Mammary epithelial cell (primary cell): ENCODE measurements at regions not wholly inside any gene's neighbourhood (a gene's known extent, or its start where the extent isn't known, plus 50 kb on each side); places are given as distances from the start of the nearest gene placed in this dataset.

Source experiments
- EZH2 ChIP-seq: IDR thresholded peaks from 2 replicates; pipeline ENCODE4 v1.6.1; 2012; ENCODE audit warnings: low read length, inconsistent platforms, borderline replicate concordance
- TF ChIP-seq, protein P1 (sequence below), 2 donors: IDR thresholded peaks in 1 of 2; conservative IDR thresholded peaks in 1 of 2; 2 replicates each; pipeline ENCODE4 v1.5.1; 2011 to 2012; ENCODE audit warnings: inconsistent platforms in 2 of 2, low read length in 2 of 2, mild to moderate bottlenecking in 2 of 2, control low read depth in 1 of 2, low read depth in 1 of 2; ENCODE audit not compliant: insufficient read depth in 1 of 2; ENCODE audit errors: extremely low read depth in 1 of 2

DNA sequence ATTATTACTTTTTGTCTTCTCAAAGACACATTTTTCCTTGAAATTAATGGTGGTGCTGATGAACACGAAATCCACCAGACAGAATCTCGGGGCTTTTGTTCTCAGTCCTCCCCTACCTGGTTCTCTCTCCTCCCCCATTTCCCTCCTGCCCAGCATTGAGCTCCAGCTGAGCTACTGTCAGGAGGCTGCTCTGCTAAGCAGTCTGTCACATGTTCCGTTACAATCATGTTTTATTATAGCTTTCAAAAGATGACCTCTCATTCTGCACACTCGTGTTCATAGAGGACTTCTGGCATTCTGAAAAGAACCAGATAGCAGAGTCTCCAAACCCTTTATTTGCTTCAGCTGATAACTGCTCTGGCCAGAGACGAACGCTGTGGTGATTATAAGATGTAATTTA, 732.5 kb upstream of the RBFOX1 start:
- TF ChIP-seq, protein P1, sequence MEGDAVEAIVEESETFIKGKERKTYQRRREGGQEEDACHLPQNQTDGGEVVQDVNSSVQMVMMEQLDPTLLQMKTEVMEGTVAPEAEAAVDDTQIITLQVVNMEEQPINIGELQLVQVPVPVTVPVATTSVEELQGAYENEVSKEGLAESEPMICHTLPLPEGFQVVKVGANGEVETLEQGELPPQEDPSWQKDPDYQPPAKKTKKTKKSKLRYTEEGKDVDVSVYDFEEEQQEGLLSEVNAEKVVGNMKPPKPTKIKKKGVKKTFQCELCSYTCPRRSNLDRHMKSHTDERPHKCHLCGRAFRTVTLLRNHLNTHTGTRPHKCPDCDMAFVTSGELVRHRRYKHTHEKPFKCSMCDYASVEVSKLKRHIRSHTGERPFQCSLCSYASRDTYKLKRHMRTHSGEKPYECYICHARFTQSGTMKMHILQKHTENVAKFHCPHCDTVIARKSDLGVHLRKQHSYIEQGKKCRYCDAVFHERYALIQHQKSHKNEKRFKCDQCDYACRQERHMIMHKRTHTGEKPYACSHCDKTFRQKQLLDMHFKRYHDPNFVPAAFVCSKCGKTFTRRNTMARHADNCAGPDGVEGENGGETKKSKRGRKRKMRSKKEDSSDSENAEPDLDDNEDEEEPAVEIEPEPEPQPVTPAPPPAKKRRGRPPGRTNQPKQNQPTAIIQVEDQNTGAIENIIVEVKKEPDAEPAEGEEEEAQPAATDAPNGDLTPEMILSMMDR (conservative IDR thresholded peaks at IDR 0.05 in 1 of 2, IDR thresholded peaks at IDR 0.05 in 1 of 2; ENCODE audit: extremely low read depth in 1 of 2, insufficient read depth in 1 of 2, low read depth in 1 of 2, low read length in 2 of 2), result no peak
- no peak for TF ChIP-seq EZH2
